Activated gamma-delta T cell (primary cell): ENCODE measurements at regions not wholly inside any gene's neighbourhood (a gene's known extent, or its start where the extent isn't known, plus 50 kb on each side); places are given as distances from the start of the nearest gene placed in this dataset.

Source experiments
- DNase-seq: peaks from one replicate; lab custom pipeline; 2025; lab: John Stamatoyannopoulos, UW

DNA sequence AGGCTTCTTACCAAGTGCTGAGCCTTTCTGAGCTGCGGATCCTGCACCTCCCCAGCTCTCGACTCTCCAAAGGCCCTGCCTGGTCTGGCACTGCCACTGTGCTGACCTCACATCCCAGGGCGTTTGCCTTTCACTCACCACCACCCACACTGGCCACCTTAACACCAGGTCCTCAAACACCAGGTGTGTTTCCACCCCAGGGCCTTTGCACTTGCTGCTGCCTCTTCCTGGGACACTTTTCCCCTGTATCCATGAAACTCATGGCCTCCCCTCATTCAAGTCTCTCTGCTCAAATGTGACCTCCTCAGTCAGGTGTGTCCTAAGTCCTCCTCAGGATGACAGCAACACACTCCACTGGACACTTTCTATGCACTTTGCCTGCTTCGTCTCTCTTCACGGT lies 51.4 kb upstream of the ANO1 start:
- no peak for DNase-seq

DNA sequence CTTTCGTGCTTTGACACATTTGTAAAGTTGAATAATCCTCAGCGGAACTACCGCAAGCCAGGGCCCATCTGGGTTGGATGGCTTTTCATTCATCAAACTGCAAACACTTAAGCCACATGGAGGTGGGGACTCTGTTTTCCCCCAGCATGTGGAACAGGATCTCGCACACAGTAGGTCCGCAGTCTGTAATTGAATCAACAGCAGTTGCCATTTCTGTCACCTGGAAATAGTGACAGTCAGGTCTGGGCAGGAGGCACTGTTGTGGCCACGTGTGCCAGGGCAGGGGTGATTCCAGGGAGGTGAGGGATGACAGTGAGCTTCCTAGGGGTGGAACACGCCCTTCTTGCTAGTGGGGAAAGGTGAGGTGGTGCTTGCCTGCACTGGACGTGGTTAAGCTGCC lies 50.7 kb upstream of the ANO1 start:
- no peak for DNase-seq

DNA sequence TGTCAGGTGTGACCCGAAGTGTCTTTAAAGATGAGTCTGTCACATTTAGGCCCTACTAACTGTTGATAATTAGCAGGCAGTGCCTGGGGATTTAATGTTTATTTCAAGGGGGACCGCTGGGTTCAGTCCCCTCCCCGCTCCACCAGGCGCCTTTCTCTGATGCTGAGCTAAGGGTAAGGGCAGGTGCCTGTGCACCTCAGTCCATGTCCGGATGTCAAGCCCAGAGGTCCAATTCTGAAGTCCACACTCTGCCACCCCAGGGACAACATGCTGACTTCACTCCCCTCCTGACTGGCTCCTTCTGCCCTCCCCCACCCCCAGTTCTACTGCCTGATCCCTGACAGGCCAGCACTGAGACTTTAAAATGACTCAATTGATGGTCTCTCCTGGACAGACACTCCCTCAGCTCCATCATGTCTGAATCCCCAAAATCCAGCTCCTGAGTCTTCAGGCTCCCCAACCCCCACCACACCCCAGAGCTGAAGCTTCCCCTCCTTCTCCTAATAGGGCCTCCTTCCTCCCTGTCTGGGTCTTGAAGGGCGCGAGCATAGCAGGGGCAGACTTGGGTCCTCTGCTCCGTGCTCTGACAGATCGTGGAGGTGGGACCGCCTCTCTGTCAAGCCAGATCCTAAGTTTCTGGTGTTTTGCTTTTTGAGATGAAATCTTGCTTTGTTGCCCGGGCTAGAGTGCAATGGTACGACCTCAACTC lies 49.8 kb upstream of the ANO1 start:
- DNase-seq = no peak
